Ovary (tissue), 7 donors: ENCODE measurements at regions not wholly inside any gene's neighbourhood (a gene's known extent, or its start where the extent isn't known, plus 50 kb on each side); places are given as distances from the start of the nearest gene placed in this dataset.

ENCODE experiments used
- DNase-seq, 5 donors: peaks; one replicate each; pipeline ENCODE4 v3.0.0-alpha.2; 2019 to 2020
- H3K27ac ChIP-seq, 2 donors: fragments of 200-600 bp; one replicate each; pipeline versions ENCODE4 v1.5.1 to v1.8.0; 2019 to 2022
- H3K27me3 ChIP-seq: fragments of 200-600 bp; one replicate; pipeline ENCODE4 v1.8.0; 2022
- H3K36me3 ChIP-seq: fragments of 200-600 bp; sonication (generic); one replicate; pipeline ENCODE4 v1.5.1; 2019
- H3K4me1 ChIP-seq: one replicate; pipeline ENCODE4 v1.8.1; 2013; ENCODE audit warnings: mild to moderate bottlenecking, moderate library complexity; ENCODE audit not compliant: insufficient read depth
- H3K4me3 ChIP-seq: fragments of 200-600 bp; sonication (generic); one replicate; pipeline ENCODE4 v1.5.1; 2017
- H3K9me3 ChIP-seq, 2 donors: fragments of 200-600 bp in 1 of 2; sonication (generic) in 1 of 2; one replicate each; pipeline versions ENCODE4 v1.5.1 to v1.8.1; 2013 to 2019; ENCODE audit warnings: mild to moderate bottlenecking in 1 of 2, moderate library complexity in 1 of 2
- CTCF ChIP-seq, 3 donors: fragments of 450-650 bp in 2 of 3; fragments of 200-600 bp in 1 of 3; IDR thresholded peaks; one replicate each; pipeline versions ENCODE4 v1.5.1 to v1.8.0; 2016 to 2022; ENCODE audit warnings: antibody characterized with exemption in 3 of 3, mild to moderate bottlenecking in 1 of 3
- EP300 ChIP-seq: sonication (generic); formaldehyde crosslinking; IDR thresholded peaks from one replicate; pipeline ENCODE4 v1.6.1; 2017; ENCODE audit warnings: antibody characterized with exemption
- POLR2A ChIP-seq: fragments of 450-650 bp; IDR thresholded peaks from one replicate; pipeline ENCODE4 v1.6.1; 2017; ENCODE audit warnings: antibody characterized with exemption, mild to moderate bottlenecking, moderate library complexity
- WGBS, 3 donors: extraction: QIAGEN DNeasy Blood & Tissue Kit in 1 of 3; methylation state at CpG; one replicate each; pipeline versions ENCODE4 v1.1.5 to v1.1.7; 2013 to 2017; 5-methylcytosine and 5-hydroxymethylcytosine counted together
- intact Hi-C, 4 donors: fragments of 100-400 bp; cut with DNase I; formaldehyde crosslinking; loops; one replicate each; pipeline versions ENCODE4 v1.11.0 to v1.15.1; 2022 to 2023
- donor health status: DM: no; HTN: no; CAD: no; lungs with moderate emphysema.
- donor health status: DM: no; HTN: no; CAD: no.
- donor health status: Bipolar disorder and iron deficiency.
- donor health status: DM: no; HTN: no; CAD: no.
- donor health status: DM: yes; HTN: yes; CAD: no.

DNA sequence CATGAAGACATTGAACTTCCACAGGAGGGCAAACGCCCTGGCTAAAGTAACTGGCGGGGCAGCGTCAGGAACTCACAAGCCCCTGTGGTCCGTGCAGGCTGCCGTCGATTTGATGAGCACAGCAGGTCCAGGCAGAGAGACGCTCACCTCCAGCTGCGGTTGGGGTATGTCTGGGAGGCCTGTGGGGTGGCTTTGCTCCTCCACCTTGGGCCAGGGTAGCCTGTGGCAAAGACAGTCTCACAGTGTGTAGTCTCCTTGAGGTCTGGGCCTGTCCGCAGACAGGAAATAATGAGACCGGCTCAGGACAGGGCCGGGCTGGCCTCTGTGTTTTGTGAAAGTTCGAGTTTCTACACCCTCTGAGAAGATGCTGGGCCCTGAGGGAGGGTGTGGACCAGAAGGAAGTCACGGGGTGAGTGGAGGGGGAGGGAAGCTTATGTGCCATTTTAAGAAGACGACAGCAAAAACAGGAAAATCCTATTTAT is 103.3 kb downstream of the METRNL start:
- DNase-seq: peak in 2 of 5 donors; percentile 11 to 28
- Histone ChIP-seq H3K9me3 (no peaks in the 10 kb centered on the region), H3K4me1 (peaks cover 3% of the 10 kb centered on the region), H3K36me3 (no peaks in the 10 kb centered on the region), H3K4me3 (no peak overlapping the region), H3K27me3 (no peaks in the 10 kb centered on the region), H3K27ac (no peak overlapping the region)
- intact Hi-C loops: no loop called here
- WGBS, 3 donors: 80 to 88% (median 88%) methylated on average over 11 to 14 of the region's 14 CpGs
- TF ChIP-seq CTCF (IDR thresholded peaks at IDR 0.05): no peak
- no peak for TF ChIP-seq EP300
- TF ChIP-seq POLR2A: no peak

DNA sequence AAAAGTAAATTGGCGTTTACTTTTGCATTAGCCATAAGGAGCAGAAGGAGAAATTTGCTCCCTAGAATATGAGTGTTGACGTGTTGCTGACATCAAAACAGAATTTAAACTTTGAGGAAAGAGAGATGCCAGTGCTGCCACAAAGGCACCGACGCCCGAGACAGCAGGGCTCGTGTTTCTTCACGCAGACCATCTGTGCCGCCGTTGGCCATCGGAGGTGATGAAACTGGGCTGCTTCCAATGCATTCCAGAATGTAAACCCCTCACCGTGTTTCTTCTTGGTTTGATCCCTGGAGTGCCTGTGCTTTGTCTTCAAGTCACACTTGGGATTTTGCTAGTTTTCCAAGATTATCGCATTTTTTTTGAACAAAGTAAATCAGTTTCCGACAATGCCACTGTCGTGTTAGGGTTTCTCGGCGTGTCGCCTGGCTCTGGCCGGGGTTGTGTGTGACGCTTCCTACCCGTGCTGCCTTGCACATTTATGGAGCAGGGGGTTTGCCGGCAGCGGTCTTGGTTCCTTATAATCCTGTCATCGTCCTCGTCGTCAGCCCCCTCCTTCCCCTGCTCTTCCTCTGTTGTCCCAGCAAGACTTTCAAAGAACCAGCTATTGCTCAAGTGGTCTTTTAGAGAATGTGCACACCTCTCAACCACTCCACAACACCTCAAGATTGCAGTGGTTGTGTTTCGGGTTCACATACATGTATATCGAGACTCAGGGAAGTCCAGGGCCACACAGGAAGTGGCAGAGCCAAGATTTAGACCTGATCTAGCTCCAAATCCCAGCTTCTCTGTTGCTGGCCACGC is 103.9 kb downstream of the METRNL start:
- DNase-seq: no peak
- H3K27ac ChIP-seq: no peak overlapping the region
- peaks cover 3% of the 10 kb centered on the region for H3K4me1 ChIP-seq
- H3K36me3 ChIP-seq: no peaks in the 10 kb centered on the region
- TF ChIP-seq CTCF (IDR thresholded peaks at IDR 0.05) (no peak), EP300 (no peak), POLR2A (no peak)
- H3K4me3 ChIP-seq: no peak overlapping the region
- no peaks in the 10 kb centered on the region for H3K27me3 ChIP-seq
- intact Hi-C loops: no loop called here
- no peaks in the 10 kb centered on the region for H3K9me3 ChIP-seq
- 91 to 96% (median 91%) methylated on average over 28 of the region's 28 CpGs for WGBS, 3 donors

GRCh38 chr17:83183951-83184506 is 104.6 kb downstream of the METRNL start:
- Histone ChIP-seq H3K4me1 (peaks cover 4% of the 10 kb centered on the region), H3K27ac (no peak overlapping the region), H3K36me3 (no peaks in the 10 kb centered on the region), H3K9me3 (no peaks in the 10 kb centered on the region), H3K4me3 (no peak overlapping the region), H3K27me3 (no peaks in the 10 kb centered on the region)
- 72 to 85% (median 76%) methylated on average over 15 of the region's 15 CpGs for WGBS, 3 donors
- intact Hi-C loops: no loop called here
- peak in 2 of 5 donors; percentile 13 to 29 for DNase-seq
- TF ChIP-seq EP300 (no peak), CTCF (IDR thresholded peaks at IDR 0.05) (no peak), POLR2A (no peak)

- H3K4me3 ChIP-seq: no peak overlapping the region
- H3K36me3 ChIP-seq: no peaks in the 10 kb centered on the region
- H3K4me1 ChIP-seq: peaks cover 13% of the 10 kb centered on the region
- 90 to 97% (median 95%) methylated on average over 9 of the region's 9 CpGs for WGBS, 3 donors
- intact Hi-C loops: no loop called here
- DNase-seq: no peak
- no peaks in the 10 kb centered on the region for H3K27me3 ChIP-seq
- no peak overlapping the region for H3K27ac ChIP-seq
- TF ChIP-seq EP300 (no peak), POLR2A (no peak), CTCF (IDR thresholded peaks at IDR 0.05) (no peak)
- no peaks in the 10 kb centered on the region for H3K9me3 ChIP-seq
Observed at GRCh38 chr17:83185023-83186002, 105.9 kb downstream of the METRNL start.
